Erythroblast (primary cell): ENCODE measurements at regions not wholly inside any gene's neighbourhood (a gene's known extent, or its start where the extent isn't known, plus 50 kb on each side); places are given as distances from the start of the nearest gene placed in this dataset.

Experiments
- DNase-seq, 2 experiments: peaks; one replicate each; lab custom pipeline; 2025; lab: John Stamatoyannopoulos, UW
- GATA1 ChIP-seq: IDR thresholded peaks from 2 replicates; pipeline ENCODE4 v1.6.1; 2011; ENCODE audit warnings: low read depth, mild to moderate bottlenecking, control low read depth, low read length, moderate library complexity
- POLR2A ChIP-seq: IDR thresholded peaks from 2 replicates; pipeline ENCODE4 v1.6.1; 2011; ENCODE audit warnings: mild to moderate bottlenecking, low read length

GRCh38 chr2:139529080-139529479, 748.9 kb upstream of the NXPH2 start:
- no peak for DNase-seq
- TF ChIP-seq POLR2A, result no peak
- TF ChIP-seq GATA1, result no peak

- DNase-seq, result no peak
- TF ChIP-seq POLR2A (no peak), GATA1 (no peak)
Observed at GRCh38 chr2:139526781-139527180, 746.6 kb upstream of the NXPH2 start.

- no peak for TF ChIP-seq POLR2A
- no peak for TF ChIP-seq GATA1
- no peak for DNase-seq
Observed at GRCh38 chr2:139518321-139518720, 738.1 kb upstream of the NXPH2 start.

GRCh38 chr2:139514951-139515350, 734.8 kb upstream of the NXPH2 start:
- no peak for DNase-seq
- TF ChIP-seq GATA1 (no peak), POLR2A (no peak)

GRCh38 chr2:139495851-139496250, 715.7 kb upstream of the NXPH2 start:
- no peak for TF ChIP-seq GATA1
- TF ChIP-seq POLR2A, result no peak
- no peak for DNase-seq

- no peak for DNase-seq
Observed at GRCh38 chr2:139492131-139492680, 712.0 kb upstream of the NXPH2 start.

GRCh38 chr2:139480161-139480650, 700.0 kb upstream of the NXPH2 start:
- no peak for DNase-seq
- TF ChIP-seq GATA1, result no peak
- no peak for TF ChIP-seq POLR2A

More at GRCh38 chr2:139492131-139492680, 712.0 kb upstream of the NXPH2 start:
- TF ChIP-seq POLR2A, result no peak
- no peak for TF ChIP-seq GATA1

- TF ChIP-seq POLR2A, result no peak
- TF ChIP-seq GATA1, result no peak
- no peak for DNase-seq
Observed at GRCh38 chr2:139478165-139478914, 698.1 kb upstream of the NXPH2 start.

GRCh38 chr2:139477618-139478017, 697.4 kb upstream of the NXPH2 start:
- no peak for DNase-seq
- TF ChIP-seq POLR2A (no peak), GATA1 (no peak)

GRCh38 chr2:139469985-139470384, 689.8 kb upstream of the NXPH2 start:
- DNase-seq, result no peak

GRCh38 chr2:139465789-139466188, 685.6 kb upstream of the NXPH2 start:
- no peak for DNase-seq
- TF ChIP-seq GATA1, result no peak

More at GRCh38 chr2:139469985-139470384, 689.8 kb upstream of the NXPH2 start:
- TF ChIP-seq GATA1, result no peak
- no peak for TF ChIP-seq POLR2A

- DNase-seq, result no peak
- no peak for TF ChIP-seq POLR2A
- TF ChIP-seq GATA1, result no peak
Observed at GRCh38 chr2:139457873-139458272, 677.7 kb upstream of the NXPH2 start.

- TF ChIP-seq GATA1 (no peak), POLR2A (no peak)
- DNase-seq, result no peak
Observed at GRCh38 chr2:139454251-139454650, 674.1 kb upstream of the NXPH2 start.

GRCh38 chr2:139439100-139439499, 658.9 kb upstream of the NXPH2 start:
- TF ChIP-seq POLR2A (no peak), GATA1 (no peak)
- no peak for DNase-seq

- no peak for DNase-seq
- TF ChIP-seq GATA1 (no peak), POLR2A (no peak)
Observed at GRCh38 chr2:139438478-139438877, 658.3 kb upstream of the NXPH2 start.
